ENCODE measurements at regions not wholly inside any gene's neighbourhood (a gene's known extent, or its start where the extent isn't known, plus 50 kb on each side); places are given as distances from the start of the nearest gene placed in this dataset.

- H3K27ac ChIP-seq = no peak overlapping the region
- no peak for TF ChIP-seq CTCF (conservative IDR thresholded peaks at IDR 0.05)
- TF ChIP-seq ZFX (IDR thresholded peaks at IDR 0.05) = no peak
Measured at GRCh38 chr1:113320972-113321680, 69.2 kb upstream of the MAGI3 start.

GRCh38 chr1:113321771-113322387 is 68.4 kb upstream of the MAGI3 start:
- TF ChIP-seq CTCF (conservative IDR thresholded peaks at IDR 0.05) (no peak), ZFX (IDR thresholded peaks at IDR 0.05) (no peak)

GRCh38 chr1:113322439-113322838 is 67.9 kb upstream of the MAGI3 start:
- no peak overlapping the region for H3K27ac ChIP-seq
- TF ChIP-seq CTCF (conservative IDR thresholded peaks at IDR 0.05) = no peak
- TF ChIP-seq ZFX (IDR thresholded peaks at IDR 0.05) = no peak

More at GRCh38 chr1:113321771-113322387, 68.4 kb upstream of the MAGI3 start:
- H3K27ac ChIP-seq = no peak overlapping the region

GRCh38 chr1:113325022-113325421 is 65.3 kb upstream of the MAGI3 start:
- TF ChIP-seq ZFX (IDR thresholded peaks at IDR 0.05) (no peak), CTCF (conservative IDR thresholded peaks at IDR 0.05) (no peak)
- H3K27ac ChIP-seq = no peak overlapping the region

- H3K27ac ChIP-seq = no peak overlapping the region
- TF ChIP-seq ZFX (IDR thresholded peaks at IDR 0.05) = no peak
Measured at GRCh38 chr1:113326976-113327375, 63.3 kb upstream of the MAGI3 start.

GRCh38 chr1:113333056-113333455 is 57.3 kb upstream of the MAGI3 start:
- no peak for TF ChIP-seq CTCF (conservative IDR thresholded peaks at IDR 0.05)
- no peak overlapping the region for H3K27ac ChIP-seq

- TF ChIP-seq ZFX (IDR thresholded peaks at IDR 0.05) (no peak), CTCF (conservative IDR thresholded peaks at IDR 0.05) (no peak)
- no peak overlapping the region for H3K27ac ChIP-seq
Measured at GRCh38 chr1:113340038-113340437, 50.3 kb upstream of the MAGI3 start.
